GM18861 (cell line): ENCODE measurements at regions not wholly inside any gene's neighbourhood (a gene's known extent, or its start where the extent isn't known, plus 50 kb on each side); places are given as distances from the start of the nearest gene placed in this dataset.

Experiments used
- ATAC-seq: cut with Tn5 transposase; IDR thresholded peaks from one replicate; pipeline ENCODE4 v1.9.1; 2021; ENCODE audit not compliant: unreplicated experiment

GRCh38 chr12:77504466-77504865 is 326.2 kb upstream of the NAV3 start:
- ATAC-seq, result no peak

GRCh38 chr12:77500089-77500488 is 330.6 kb upstream of the NAV3 start:
- no peak for ATAC-seq

GRCh38 chr12:77497647-77498046 is 333.0 kb upstream of the NAV3 start:
- no peak for ATAC-seq

- ATAC-seq, result no peak
Measured at GRCh38 chr12:77496714-77497113, 334.0 kb upstream of the NAV3 start.

- ATAC-seq, result no peak
Measured at GRCh38 chr12:77494296-77494695, 336.4 kb upstream of the NAV3 start.

- ATAC-seq, result no peak
Measured at GRCh38 chr12:77493302-77494168, 337.2 kb upstream of the NAV3 start.

- no peak for ATAC-seq
Measured at GRCh38 chr12:77492536-77492935, 338.2 kb upstream of the NAV3 start.

- ATAC-seq, result no peak
Measured at GRCh38 chr12:77489331-77489970, 341.2 kb upstream of the NAV3 start.

GRCh38 chr12:77488041-77488620 is 342.6 kb upstream of the NAV3 start:
- ATAC-seq, result no peak

GRCh38 chr12:77486872-77487271 is 343.8 kb upstream of the NAV3 start:
- no peak for ATAC-seq

- ATAC-seq, result no peak
Measured at GRCh38 chr12:77485961-77486854, 344.5 kb upstream of the NAV3 start.

- no peak for ATAC-seq
Measured at GRCh38 chr12:77481687-77482086, 349.0 kb upstream of the NAV3 start.

GRCh38 chr12:77477907-77478533 is 352.7 kb upstream of the NAV3 start:
- no peak for ATAC-seq

GRCh38 chr12:77471801-77472200 is 358.9 kb upstream of the NAV3 start:
- ATAC-seq, result no peak

- ATAC-seq, result no peak
Measured at GRCh38 chr12:77469578-77470333, 360.9 kb upstream of the NAV3 start.

GRCh38 chr12:77442633-77443032 is 377.3 kb upstream of the E2F7 start:
- ATAC-seq, result no peak

GRCh38 chr12:77439749-77440148 is 374.4 kb upstream of the E2F7 start:
- no peak for ATAC-seq

- no peak for ATAC-seq
Measured at GRCh38 chr12:77438644-77439043, 373.3 kb upstream of the E2F7 start.

- ATAC-seq, result no peak
Measured at GRCh38 chr12:77437206-77437605, 371.8 kb upstream of the E2F7 start.
